NAMALWA (cell line): ENCODE measurements at regions not wholly inside any gene's neighbourhood (a gene's known extent, or its start where the extent isn't known, plus 50 kb on each side); places are given as distances from the start of the nearest gene placed in this dataset.
"Not testable (repeated sequence)": the region's sequence is repeated elsewhere in the genome, so short reads cannot be mapped to it uniquely, and the experiment has no call there.

Experiments used
- DNase-seq: peaks from one replicate; pipeline ENCODE4 v3.0.0-alpha.2; 2015; ENCODE audit warnings: low spot score

GRCh38 chr20:52008874-52009273 is 182.7 kb downstream of the ZFP64 start:
- DNase-seq: no peak

GRCh38 chr20:52004715-52005114 is 186.9 kb downstream of the ZFP64 start:
- DNase-seq: no peak

- DNase-seq: no peak
Measured at GRCh38 chr20:52004018-52004417, 187.6 kb downstream of the ZFP64 start.

- no peak for DNase-seq
Measured at GRCh38 chr20:52003415-52003814, 188.2 kb downstream of the ZFP64 start.

- peak; percentile 26 for DNase-seq
Measured at GRCh38 chr20:52001999-52002666, 189.4 kb downstream of the ZFP64 start.

- not testable (repeated sequence) for DNase-seq
Measured at GRCh38 chr20:51997281-51997936, 194.2 kb downstream of the ZFP64 start.

- no peak for DNase-seq
Measured at GRCh38 chr20:51995551-51995951, 193.2 kb upstream of the SALL4 start.

GRCh38 chr20:51994751-51995417 is 192.6 kb upstream of the SALL4 start:
- DNase-seq: no peak

- DNase-seq: no peak
Measured at GRCh38 chr20:51987812-51988211, 185.5 kb upstream of the SALL4 start.

GRCh38 chr20:51985013-51985415 is 182.7 kb upstream of the SALL4 start:
- no peak for DNase-seq

- no peak for DNase-seq
Measured at GRCh38 chr20:51980277-51980676, 178.0 kb upstream of the SALL4 start.

GRCh38 chr20:51979226-51979625 is 176.9 kb upstream of the SALL4 start:
- no peak for DNase-seq

- DNase-seq: peak; percentile 86
Measured at GRCh38 chr20:51978070-51978501, 175.8 kb upstream of the SALL4 start.

- DNase-seq: no peak
Measured at GRCh38 chr20:51972056-51972455, 169.7 kb upstream of the SALL4 start.

GRCh38 chr20:51970858-51971257 is 168.5 kb upstream of the SALL4 start:
- no peak for DNase-seq

GRCh38 chr20:51969191-51969590 is 166.9 kb upstream of the SALL4 start:
- no peak for DNase-seq

- DNase-seq: no peak
Measured at GRCh38 chr20:51968151-51968550, 165.8 kb upstream of the SALL4 start.

GRCh38 chr20:51966296-51966971 is 164.1 kb upstream of the SALL4 start:
- peak; percentile 58 for DNase-seq

GRCh38 chr20:51961964-51962761 is 159.8 kb upstream of the SALL4 start:
- DNase-seq: no peak

- no peak for DNase-seq
Measured at GRCh38 chr20:51960047-51960675, 157.8 kb upstream of the SALL4 start.

- no peak for DNase-seq
Measured at GRCh38 chr20:51959066-51959542, 156.8 kb upstream of the SALL4 start.
